HG03135 (cell line): ENCODE measurements at regions not wholly inside any gene's neighbourhood (a gene's known extent, or its start where the extent isn't known, plus 50 kb on each side); places are given as distances from the start of the nearest gene placed in this dataset.

Experiments
- ATAC-seq: cut with Tn5 transposase; IDR thresholded peaks from one replicate; pipeline ENCODE4 v1.9.1; 2021; ENCODE audit warnings: mild to moderate bottlenecking, moderate library complexity; ENCODE audit not compliant: unreplicated experiment

GRCh38 chr18:60319129-60319528 is 53.4 kb downstream of the MC4R start:
- no peak for ATAC-seq

- ATAC-seq: no peak
Measured at GRCh38 chr18:60311676-60312360, 60.8 kb downstream of the MC4R start.

GRCh38 chr18:60295674-60296073 is 76.9 kb downstream of the MC4R start:
- no peak for ATAC-seq

DNA sequence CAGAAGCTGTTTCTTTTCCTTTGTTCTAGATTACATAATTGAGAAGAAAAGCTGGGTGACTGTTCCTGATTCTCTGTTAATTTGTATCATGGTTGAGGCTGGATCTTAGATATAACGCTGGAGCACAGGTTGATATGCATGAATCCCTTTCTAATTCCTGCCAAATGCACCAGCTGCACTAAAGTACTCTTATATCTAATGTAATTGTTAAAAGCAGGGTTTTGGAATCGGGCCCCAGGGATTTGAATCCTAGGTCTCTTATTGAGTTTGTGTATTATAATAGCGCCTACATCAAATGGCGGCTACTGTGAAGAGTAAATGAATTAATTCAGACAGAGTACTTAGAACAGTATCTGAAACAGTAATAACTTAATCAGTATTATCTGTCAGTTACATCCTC is 80.4 kb downstream of the MC4R start:
- no peak for ATAC-seq

DNA sequence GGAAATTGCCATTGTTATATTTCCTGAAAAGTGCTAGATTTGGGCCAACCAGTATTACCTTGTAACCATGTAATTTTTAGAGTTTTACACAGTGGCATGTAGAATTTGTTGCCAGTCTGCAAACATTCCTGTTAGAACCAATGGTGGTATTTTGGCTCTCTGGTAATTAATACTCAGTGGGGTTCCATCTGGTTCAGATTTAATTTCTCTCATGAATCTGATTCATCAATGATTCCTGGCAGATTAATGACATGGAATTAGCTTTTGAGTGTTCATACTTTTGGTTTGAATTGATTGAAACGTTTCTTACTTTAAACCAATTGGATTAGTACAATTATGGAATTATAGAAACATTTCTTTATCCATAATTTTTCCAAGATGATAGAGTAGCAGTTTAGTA is 93.2 kb downstream of the MC4R start:
- no peak for ATAC-seq

DNA sequence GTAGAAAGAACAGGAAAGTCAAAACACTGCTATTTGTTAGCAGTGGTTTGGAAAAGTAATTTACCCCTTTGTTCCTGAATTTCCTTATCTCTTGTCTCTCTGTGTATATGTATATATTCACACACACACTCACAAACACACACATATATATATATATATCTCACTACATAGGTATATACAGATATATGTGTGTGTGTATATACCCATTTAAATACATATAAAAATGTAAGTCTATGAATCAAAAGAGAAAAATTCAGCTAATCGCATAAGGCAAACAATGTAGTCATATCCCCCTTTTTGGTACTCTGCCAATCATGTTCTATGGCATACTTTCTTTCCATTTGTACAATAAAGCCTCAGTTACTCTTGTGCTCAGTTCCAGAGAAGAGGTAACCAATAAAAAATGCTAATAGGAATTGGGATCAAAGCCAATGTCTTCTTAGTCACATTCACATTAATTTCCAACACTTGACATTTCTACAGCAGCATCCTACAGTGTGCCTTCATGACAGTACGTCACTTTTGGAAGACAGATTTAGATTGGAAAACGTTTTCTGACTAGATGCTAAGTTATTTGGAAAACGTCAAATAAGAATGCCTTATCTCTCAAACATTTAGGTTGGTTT is 94.6 kb downstream of the MC4R start:
- no peak for ATAC-seq

DNA sequence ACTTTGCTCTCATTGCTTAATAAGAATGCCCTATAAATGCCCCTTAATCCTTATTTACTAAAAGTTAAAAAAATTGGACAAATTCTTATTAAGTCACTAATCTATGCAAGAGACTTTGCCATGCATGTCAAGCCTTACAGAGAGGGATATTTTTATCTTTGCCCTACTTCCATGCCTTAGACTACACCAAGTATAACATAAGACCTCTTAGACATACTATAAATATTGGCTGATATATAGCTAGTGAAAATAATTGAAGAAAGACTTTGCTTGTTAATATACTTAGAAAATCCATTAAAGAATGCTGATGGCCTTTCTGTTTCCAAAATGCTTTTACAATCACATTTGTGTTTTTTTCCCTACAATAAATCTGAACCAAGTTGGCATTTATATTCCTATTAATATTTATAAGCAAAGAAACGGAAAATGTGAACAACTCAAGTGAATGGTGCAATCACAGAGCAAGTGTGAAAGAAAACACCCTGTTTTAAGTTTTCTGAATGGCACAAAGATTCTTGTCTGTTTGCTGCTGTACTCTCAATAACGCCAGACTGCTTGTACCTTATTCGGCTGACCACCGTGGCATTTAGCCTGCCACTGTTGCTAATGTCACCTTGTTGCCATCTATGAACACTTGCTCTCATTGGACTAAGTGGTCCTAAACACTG is 105.0 kb downstream of the MC4R start:
- ATAC-seq: no peak

- no peak for ATAC-seq
Measured at GRCh38 chr18:60266558-60266957, 106.0 kb downstream of the MC4R start.

GRCh38 chr18:60259052-60259681 is 113.4 kb downstream of the MC4R start:
- ATAC-seq: peak; percentile 66

GRCh38 chr18:60249388-60249787 is 123.2 kb downstream of the MC4R start:
- ATAC-seq: no peak

DNA sequence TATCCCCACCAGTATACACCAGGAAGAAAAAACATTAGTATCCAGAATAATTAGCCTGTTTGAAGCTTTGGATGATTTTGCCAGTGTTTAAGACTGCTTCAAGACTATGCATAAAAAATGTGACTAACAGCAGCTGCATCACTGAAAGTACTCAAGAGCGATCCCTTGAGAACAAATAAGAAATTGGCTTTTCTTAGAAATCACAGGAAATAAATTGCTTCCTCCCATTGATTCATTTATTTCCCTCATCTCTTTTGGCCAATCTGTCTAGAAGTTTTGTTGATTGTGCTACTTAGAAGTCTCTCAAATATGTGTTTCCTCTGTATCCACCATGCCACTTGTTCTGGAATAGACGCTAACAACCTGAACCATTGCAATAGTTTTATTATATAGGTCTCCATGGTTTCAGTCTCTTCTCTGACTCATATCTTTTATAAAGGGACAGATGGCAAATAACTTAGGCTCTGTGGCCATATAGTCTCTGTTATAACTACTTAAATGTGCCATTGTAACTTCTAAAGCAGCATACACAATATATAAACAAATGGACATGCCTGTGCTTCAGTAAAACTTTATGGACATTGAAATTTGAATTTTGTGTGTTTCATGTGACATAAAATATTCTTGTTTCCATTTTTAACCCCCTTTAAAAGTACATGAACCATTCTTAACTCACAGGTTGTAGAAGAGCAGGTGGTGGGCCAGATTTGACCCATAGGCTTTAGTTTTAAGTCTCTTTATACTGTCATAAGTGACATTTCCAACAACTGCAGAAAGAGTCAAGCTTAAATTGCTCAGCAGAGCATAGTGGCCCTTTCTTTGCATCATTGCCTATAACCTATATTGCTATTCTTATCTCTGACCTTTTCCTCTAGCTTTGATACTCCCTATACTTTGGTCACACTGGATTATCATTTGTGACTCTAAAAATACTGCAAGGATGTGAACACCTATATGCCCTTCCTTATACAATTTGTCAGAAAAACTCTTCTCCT is 123.9 kb downstream of the MC4R start:
- no peak for ATAC-seq

DNA sequence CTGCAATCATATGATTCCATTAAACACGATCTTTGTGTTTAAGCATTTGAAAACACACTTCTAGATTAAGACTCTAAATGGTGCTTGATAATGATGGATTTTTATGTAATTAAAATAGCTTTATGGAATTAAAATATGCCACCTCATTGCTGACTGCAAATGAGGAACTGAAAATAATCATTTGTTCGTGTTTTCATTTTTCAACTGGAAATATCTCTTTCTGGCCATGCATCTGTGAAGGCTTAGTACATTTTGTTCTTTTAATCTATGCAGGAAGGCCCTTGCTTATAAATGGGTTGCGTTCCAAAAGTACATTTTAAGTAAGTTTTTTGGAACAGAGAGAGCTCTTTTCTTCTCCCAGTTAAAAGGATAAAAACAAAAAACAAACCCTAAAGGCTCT is 125.5 kb downstream of the MC4R start:
- peak; percentile 67 for ATAC-seq

GRCh38 chr18:60246606-60247005 is 126.0 kb downstream of the MC4R start:
- peak; percentile 52 for ATAC-seq

- no peak for ATAC-seq
Measured at GRCh38 chr18:60245096-60245495, 127.5 kb downstream of the MC4R start.

GRCh38 chr18:60239024-60239710 is 133.4 kb downstream of the MC4R start:
- peak; percentile 94 for ATAC-seq

DNA sequence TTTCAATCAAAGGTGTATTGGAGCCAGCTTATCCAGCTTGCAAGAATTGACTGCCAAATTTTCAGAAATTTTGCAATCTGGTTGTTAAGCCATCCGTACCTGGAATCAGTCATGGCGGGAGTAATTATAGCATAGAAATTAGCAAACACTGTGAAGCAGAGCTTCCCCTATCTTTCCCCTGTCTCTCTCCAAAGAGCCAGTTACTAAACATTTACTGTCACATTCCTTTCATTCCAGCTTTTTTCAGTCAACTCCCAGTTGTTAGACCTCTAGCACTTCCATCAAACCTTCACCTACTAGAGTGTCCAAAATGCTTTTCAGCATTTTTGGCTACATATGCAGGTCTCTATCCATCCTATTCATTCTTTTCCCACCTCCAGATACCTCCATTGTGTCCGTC is 137.4 kb downstream of the MC4R start:
- no peak for ATAC-seq

- no peak for ATAC-seq
Measured at GRCh38 chr18:60232541-60232940, 140.0 kb downstream of the MC4R start.

GRCh38 chr18:60228609-60229595 is 143.7 kb downstream of the MC4R start:
- no peak for ATAC-seq

GRCh38 chr18:60215432-60215831 is 157.1 kb downstream of the MC4R start:
- ATAC-seq: no peak
